ENCODE measurements at regions not wholly inside any gene's neighbourhood (a gene's known extent, or its start where the extent isn't known, plus 50 kb on each side); places are given as distances from the start of the nearest gene placed in this dataset.

- Histone ChIP-seq H3K4me3 (ENCODE audit: low read length) (no peak overlapping the region), H3K4me1 (ENCODE audit: control insufficient read depth, low read length) (no peaks in the 10 kb centered on the region), H3K79me2 (ENCODE audit: control insufficient read depth, low read length) (no peaks in the 10 kb centered on the region), H3K9me3 (ENCODE audit: control insufficient read depth, insufficient read depth, low read length) (no peaks in the 10 kb centered on the region), H3K36me3 (ENCODE audit: control insufficient read depth, low read length) (no peaks in the 10 kb centered on the region), H3K27me3 (ENCODE audit: control insufficient read depth, low read length) (no peaks in the 10 kb centered on the region), H4K20me1 (ENCODE audit: control insufficient read depth, insufficient read depth, low read depth, low read length) (no peaks in the 10 kb centered on the region), H3K4me2 (ENCODE audit: low read length) (no peak overlapping the region), H3K9me2 (replicated peaks; ENCODE audit: control insufficient read depth, low read length) (no peaks in the 10 kb centered on the region), H3K27ac (ENCODE audit: low read depth, low read length) (no peak overlapping the region), H3F3A (ENCODE audit: control insufficient read depth, insufficient read depth) (no peaks in the 10 kb centered on the region)
- TF ChIP-seq, protein P1, sequence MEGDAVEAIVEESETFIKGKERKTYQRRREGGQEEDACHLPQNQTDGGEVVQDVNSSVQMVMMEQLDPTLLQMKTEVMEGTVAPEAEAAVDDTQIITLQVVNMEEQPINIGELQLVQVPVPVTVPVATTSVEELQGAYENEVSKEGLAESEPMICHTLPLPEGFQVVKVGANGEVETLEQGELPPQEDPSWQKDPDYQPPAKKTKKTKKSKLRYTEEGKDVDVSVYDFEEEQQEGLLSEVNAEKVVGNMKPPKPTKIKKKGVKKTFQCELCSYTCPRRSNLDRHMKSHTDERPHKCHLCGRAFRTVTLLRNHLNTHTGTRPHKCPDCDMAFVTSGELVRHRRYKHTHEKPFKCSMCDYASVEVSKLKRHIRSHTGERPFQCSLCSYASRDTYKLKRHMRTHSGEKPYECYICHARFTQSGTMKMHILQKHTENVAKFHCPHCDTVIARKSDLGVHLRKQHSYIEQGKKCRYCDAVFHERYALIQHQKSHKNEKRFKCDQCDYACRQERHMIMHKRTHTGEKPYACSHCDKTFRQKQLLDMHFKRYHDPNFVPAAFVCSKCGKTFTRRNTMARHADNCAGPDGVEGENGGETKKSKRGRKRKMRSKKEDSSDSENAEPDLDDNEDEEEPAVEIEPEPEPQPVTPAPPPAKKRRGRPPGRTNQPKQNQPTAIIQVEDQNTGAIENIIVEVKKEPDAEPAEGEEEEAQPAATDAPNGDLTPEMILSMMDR (IDR thresholded peaks at IDR 0.05; ENCODE audit: low read depth, low read length, poor library complexity, severe bottlenecking) = no peak
- no peak for TF ChIP-seq EZH2phosphoT487 (IDR thresholded peaks at IDR 0.05; ENCODE audit: borderline replicate concordance, low read length)
Measured at GRCh38 chr2:21406386-21406785, 282.6 kb downstream of the TDRD15 start.

DNA sequence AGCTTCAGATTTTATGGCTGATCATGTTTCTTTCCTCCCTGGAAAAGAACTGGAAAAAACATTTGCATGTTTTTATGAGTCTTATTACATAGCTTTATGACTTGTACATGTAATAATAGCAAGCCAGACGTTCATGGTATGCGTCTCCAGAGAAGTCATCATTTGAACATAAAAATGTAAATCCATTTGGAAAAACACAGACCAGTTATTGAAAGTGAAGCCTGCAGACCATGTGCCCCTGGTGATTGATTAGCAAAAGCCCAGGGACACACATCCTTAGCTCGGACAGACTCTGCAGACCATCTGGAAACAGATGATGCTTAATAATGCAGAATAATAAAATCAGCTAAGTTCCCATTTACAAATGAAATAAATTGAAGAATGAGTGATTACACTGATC, 283.1 kb downstream of the TDRD15 start:
- TF ChIP-seq, protein P1 (IDR thresholded peaks at IDR 0.05; ENCODE audit: low read depth, low read length, poor library complexity, severe bottlenecking) = no peak
- TF ChIP-seq EZH2phosphoT487 (IDR thresholded peaks at IDR 0.05; ENCODE audit: borderline replicate concordance, low read length) = no peak
- Histone ChIP-seq H3K27me3 (ENCODE audit: control insufficient read depth, low read length) (no peaks in the 10 kb centered on the region), H3K4me1 (ENCODE audit: control insufficient read depth, low read length) (no peaks in the 10 kb centered on the region), H3F3A (ENCODE audit: control insufficient read depth, insufficient read depth) (no peaks in the 10 kb centered on the region), H3K9me2 (replicated peaks; ENCODE audit: control insufficient read depth, low read length) (no peaks in the 10 kb centered on the region), H3K36me3 (ENCODE audit: control insufficient read depth, low read length) (no peaks in the 10 kb centered on the region), H3K4me2 (ENCODE audit: low read length) (no peak overlapping the region), H3K9me3 (ENCODE audit: control insufficient read depth, insufficient read depth, low read length) (no peaks in the 10 kb centered on the region), H4K20me1 (ENCODE audit: control insufficient read depth, insufficient read depth, low read depth, low read length) (no peaks in the 10 kb centered on the region), H3K79me2 (ENCODE audit: control insufficient read depth, low read length) (no peaks in the 10 kb centered on the region), H3K4me3 (ENCODE audit: low read length) (no peak overlapping the region), H3K27ac (ENCODE audit: low read depth, low read length) (no peak overlapping the region)

DNA sequence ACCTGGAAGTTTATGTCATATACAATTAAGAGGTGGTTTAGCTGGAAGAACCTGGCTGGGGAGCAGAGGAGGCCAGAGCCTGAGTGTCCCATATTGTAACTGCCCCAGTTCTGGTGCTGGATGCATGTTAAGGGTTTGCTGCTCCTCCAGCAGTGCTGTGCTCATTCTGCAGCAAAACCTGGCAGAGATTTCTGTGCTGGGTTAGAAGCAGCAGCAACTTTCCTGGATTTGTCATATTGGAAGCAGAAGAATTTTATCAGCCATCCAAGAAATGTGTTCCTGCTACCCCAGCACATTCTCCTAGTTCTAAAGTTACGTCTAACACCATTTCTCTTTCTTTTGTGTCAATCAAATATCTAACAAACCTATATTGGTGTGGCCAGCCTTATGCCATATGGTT, 284.1 kb downstream of the TDRD15 start:
- no peaks in the 10 kb centered on the region for H3K27me3 ChIP-seq (ENCODE audit: control insufficient read depth, low read length)
- H3K9me3 ChIP-seq (ENCODE audit: control insufficient read depth, insufficient read depth, low read length) = no peaks in the 10 kb centered on the region
- no peaks in the 10 kb centered on the region for H3K79me2 ChIP-seq (ENCODE audit: control insufficient read depth, low read length)
- H3K9me2 ChIP-seq (replicated peaks; ENCODE audit: control insufficient read depth, low read length) = no peaks in the 10 kb centered on the region
- TF ChIP-seq EZH2phosphoT487 (IDR thresholded peaks at IDR 0.05; ENCODE audit: borderline replicate concordance, low read length) = no peak
- TF ChIP-seq, protein P1 (IDR thresholded peaks at IDR 0.05; ENCODE audit: low read depth, low read length, poor library complexity, severe bottlenecking) = no peak
- H4K20me1 ChIP-seq (ENCODE audit: control insufficient read depth, insufficient read depth, low read depth, low read length) = no peaks in the 10 kb centered on the region
- no peaks in the 10 kb centered on the region for H3K36me3 ChIP-seq (ENCODE audit: control insufficient read depth, low read length)
- H3K4me2 ChIP-seq (ENCODE audit: low read length) = no peak overlapping the region
- no peaks in the 10 kb centered on the region for H3K4me1 ChIP-seq (ENCODE audit: control insufficient read depth, low read length)
- no peak overlapping the region for H3K27ac ChIP-seq (ENCODE audit: low read depth, low read length)
- H3F3A ChIP-seq (ENCODE audit: control insufficient read depth, insufficient read depth) = no peaks in the 10 kb centered on the region
- no peak overlapping the region for H3K4me3 ChIP-seq (ENCODE audit: low read length)

DNA sequence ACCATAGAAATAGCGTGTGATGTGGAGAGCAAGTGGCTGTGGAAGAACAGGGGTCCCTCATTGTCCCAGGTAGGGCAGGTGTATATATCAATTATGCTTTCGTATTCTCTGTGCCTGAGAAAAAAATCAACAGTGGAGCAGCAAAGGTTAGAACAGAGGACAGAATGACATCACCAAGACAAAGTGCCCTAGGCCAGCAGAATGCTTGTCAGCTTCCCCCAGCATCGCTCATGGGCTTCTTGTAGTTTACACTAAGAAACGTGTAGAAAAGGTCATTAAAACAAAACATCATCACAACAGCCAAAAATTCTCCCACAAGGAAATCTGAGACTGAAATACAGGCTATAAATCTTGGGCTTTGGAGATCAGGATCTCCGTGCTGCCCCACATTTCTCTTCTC, 288.0 kb downstream of the TDRD15 start:
- no peaks in the 10 kb centered on the region for H4K20me1 ChIP-seq (ENCODE audit: control insufficient read depth, insufficient read depth, low read depth, low read length)
- TF ChIP-seq, protein P1 (IDR thresholded peaks at IDR 0.05; ENCODE audit: low read depth, low read length, poor library complexity, severe bottlenecking) = no peak
- TF ChIP-seq EZH2phosphoT487 (IDR thresholded peaks at IDR 0.05; ENCODE audit: borderline replicate concordance, low read length) = no peak
- no peaks in the 10 kb centered on the region for H3K79me2 ChIP-seq (ENCODE audit: control insufficient read depth, low read length)
- H3K27ac ChIP-seq (ENCODE audit: low read depth, low read length) = no peak overlapping the region
- no peak overlapping the region for H3K4me3 ChIP-seq (ENCODE audit: low read length)
- H3F3A ChIP-seq (ENCODE audit: control insufficient read depth, insufficient read depth) = no peaks in the 10 kb centered on the region
- no peaks in the 10 kb centered on the region for H3K27me3 ChIP-seq (ENCODE audit: control insufficient read depth, low read length)
- H3K9me2 ChIP-seq (replicated peaks; ENCODE audit: control insufficient read depth, low read length) = no peaks in the 10 kb centered on the region
- no peaks in the 10 kb centered on the region for H3K36me3 ChIP-seq (ENCODE audit: control insufficient read depth, low read length)
- H3K4me2 ChIP-seq (ENCODE audit: low read length) = no peak overlapping the region
- H3K9me3 ChIP-seq (ENCODE audit: control insufficient read depth, insufficient read depth, low read length) = no peaks in the 10 kb centered on the region
- H3K4me1 ChIP-seq (ENCODE audit: control insufficient read depth, low read length) = no peaks in the 10 kb centered on the region
